ENCODE measurements at regions not wholly inside any gene's neighbourhood (a gene's known extent, or its start where the extent isn't known, plus 50 kb on each side); places are given as distances from the start of the nearest gene placed in this dataset.
"Not testable (repeated sequence)": the region's sequence is repeated elsewhere in the genome, so short reads cannot be mapped to it uniquely, and the experiment has no call there.

- no peaks in the 10 kb centered on the region for H3K36me3 ChIP-seq (ENCODE audit: control insufficient read depth, insufficient read depth, low read length)
- Mint-ChIP-seq H3K9me3 (no peaks in the 10 kb centered on the region), H3K27ac (no peak overlapping the region), H3K27me3 (ENCODE audit: insufficient read depth) (no peaks in the 10 kb centered on the region), H3K4me1 (no peaks in the 10 kb centered on the region), H3K36me3 (ENCODE audit: low read depth) (peaks cover 2% of the 10 kb centered on the region), H3K4me3 (no peak overlapping the region)
- no peak for TF ChIP-seq CTCF (conservative IDR thresholded peaks at IDR 0.05)
- no peaks in the 10 kb centered on the region for H3K27me3 ChIP-seq (ENCODE audit: control insufficient read depth, insufficient read depth, low read length, poor library complexity, severe bottlenecking)
- no peak overlapping the region for H3K9ac ChIP-seq (ENCODE audit: extremely low read depth, low read length, poor library complexity, severe bottlenecking)
- no peak overlapping the region for H3K27ac ChIP-seq (ENCODE audit: low read depth, low read length)
- DNase-seq, result no peak
- no peak overlapping the region for H3K4me3 ChIP-seq (ENCODE audit: low read length)
- no peaks in the 10 kb centered on the region for H3K4me1 ChIP-seq (ENCODE audit: control insufficient read depth, insufficient read depth, low read length)
- H3K9me3 ChIP-seq (ENCODE audit: control insufficient read depth, low read length), result no peaks in the 10 kb centered on the region
- WGBS, 2 experiments (ENCODE audit: insufficient coverage in 1 of 2, insufficient read length in 1 of 2), result 85 to 86% methylated on average over 15 to 16 of the region's 16 CpGs
Observed at GRCh38 chr2:241966647-241967466, 97.3 kb downstream of the RTP5 start.

- DNase-seq, result no peak
- H3K9me3 ChIP-seq (ENCODE audit: control insufficient read depth, low read length), result no peaks in the 10 kb centered on the region
- H3K27ac ChIP-seq (ENCODE audit: low read depth, low read length), result no peak overlapping the region
- Mint-ChIP-seq H3K27me3 (ENCODE audit: insufficient read depth) (no peaks in the 10 kb centered on the region), H3K4me3 (no peak overlapping the region), H3K36me3 (ENCODE audit: low read depth) (peaks cover 6% of the 10 kb centered on the region), H3K27ac (no peak overlapping the region), H3K9me3 (no peaks in the 10 kb centered on the region), H3K4me1 (no peaks in the 10 kb centered on the region)
- no peaks in the 10 kb centered on the region for H3K36me3 ChIP-seq (ENCODE audit: control insufficient read depth, insufficient read depth, low read length)
- H3K9ac ChIP-seq (ENCODE audit: extremely low read depth, low read length, poor library complexity, severe bottlenecking), result no peak overlapping the region
- H3K4me1 ChIP-seq (ENCODE audit: control insufficient read depth, insufficient read depth, low read length), result no peaks in the 10 kb centered on the region
- no peaks in the 10 kb centered on the region for H3K27me3 ChIP-seq (ENCODE audit: control insufficient read depth, insufficient read depth, low read length, poor library complexity, severe bottlenecking)
- no peak overlapping the region for H3K4me3 ChIP-seq (ENCODE audit: low read length)
- no peak for TF ChIP-seq CTCF (conservative IDR thresholded peaks at IDR 0.05)
- WGBS, 2 experiments (ENCODE audit: insufficient coverage in 1 of 2, insufficient read length in 1 of 2), result 92 to 94% methylated on average over 11 to 17 of the region's 17 CpGs
Observed at GRCh38 chr2:241967467-241968144, 98.1 kb downstream of the RTP5 start.

DNA sequence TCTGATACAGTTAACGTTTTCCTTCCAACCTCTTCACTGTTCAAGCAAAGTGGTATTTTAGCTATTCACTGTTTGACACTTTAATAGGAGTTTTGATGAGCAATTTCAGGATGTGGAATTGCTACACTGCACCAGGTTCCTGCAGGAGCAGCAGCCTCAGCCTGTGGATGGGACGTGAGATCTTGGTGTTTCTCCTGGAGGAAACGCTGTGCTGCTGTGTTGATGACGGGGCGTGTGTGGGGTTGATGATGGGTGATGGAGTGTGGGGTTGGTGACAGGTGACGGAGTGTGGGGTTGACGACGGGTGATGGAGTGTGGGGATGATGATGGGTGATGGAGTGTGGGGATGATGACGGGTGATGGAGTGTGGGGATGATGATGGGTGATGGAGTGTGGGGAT, 98.9 kb downstream of the RTP5 start:
- H3K4me1 ChIP-seq (ENCODE audit: control insufficient read depth, insufficient read depth, low read length), result no peaks in the 10 kb centered on the region
- DNase-seq, result no peak
- H3K27ac Mint-ChIP-seq, result no peak overlapping the region
- H3K36me3 ChIP-seq (ENCODE audit: control insufficient read depth, insufficient read depth, low read length), result no peaks in the 10 kb centered on the region
- H3K27ac ChIP-seq (ENCODE audit: low read depth, low read length), result no peak overlapping the region
- no peak overlapping the region for H3K4me3 ChIP-seq (ENCODE audit: low read length)
- no peaks in the 10 kb centered on the region for H3K9me3 ChIP-seq (ENCODE audit: control insufficient read depth, low read length)
- H3K4me3 Mint-ChIP-seq, result no peak overlapping the region
- no peaks in the 10 kb centered on the region for H3K27me3 ChIP-seq (ENCODE audit: control insufficient read depth, insufficient read depth, low read length, poor library complexity, severe bottlenecking)
- H3K4me1 Mint-ChIP-seq, result no peaks in the 10 kb centered on the region
- no peak overlapping the region for H3K9ac ChIP-seq (ENCODE audit: extremely low read depth, low read length, poor library complexity, severe bottlenecking)
- no peaks in the 10 kb centered on the region for H3K9me3 Mint-ChIP-seq
- peaks cover 14% of the 10 kb centered on the region for H3K36me3 Mint-ChIP-seq (ENCODE audit: low read depth)
- no peak for TF ChIP-seq CTCF (conservative IDR thresholded peaks at IDR 0.05)
- no peaks in the 10 kb centered on the region for H3K27me3 Mint-ChIP-seq (ENCODE audit: insufficient read depth)
- WGBS, 2 experiments (ENCODE audit: insufficient coverage in 1 of 2, insufficient read length in 1 of 2), result 92 to 100% methylated on average over 1 to 8 of the region's 9 CpGs

DNA sequence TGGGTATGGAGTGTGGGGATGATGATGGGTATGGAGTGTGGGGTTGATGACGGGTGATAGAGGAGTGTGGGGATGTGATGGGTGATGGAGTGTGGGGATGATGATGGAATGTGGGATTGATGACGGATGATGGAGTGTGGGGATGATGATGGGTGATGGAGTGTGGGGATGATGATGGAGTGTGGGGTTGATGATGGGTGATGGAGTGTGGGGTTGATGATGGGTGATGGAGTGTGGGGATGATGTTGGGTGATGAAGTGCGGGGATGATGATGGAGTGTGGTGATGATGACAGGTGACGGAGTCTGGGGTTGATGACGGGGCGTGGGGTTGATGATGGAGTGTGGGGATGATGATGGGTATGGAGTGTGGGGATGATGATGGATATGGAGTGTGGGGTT, 99.7 kb downstream of the RTP5 start:
- H3K4me1 ChIP-seq (ENCODE audit: control insufficient read depth, insufficient read depth, low read length); H3K36me3 ChIP-seq (ENCODE audit: control insufficient read depth, insufficient read depth, low read length); DNase-seq; H3K4me3 ChIP-seq (ENCODE audit: low read length); H3K4me1 Mint-ChIP-seq; H3K27me3 Mint-ChIP-seq (ENCODE audit: insufficient read depth); H3K9me3 Mint-ChIP-seq; H3K9me3 ChIP-seq (ENCODE audit: control insufficient read depth, low read length); H3K27ac Mint-ChIP-seq; H3K27me3 ChIP-seq (ENCODE audit: control insufficient read depth, insufficient read depth, low read length, poor library complexity, severe bottlenecking); H3K27ac ChIP-seq (ENCODE audit: low read depth, low read length); H3K4me3 Mint-ChIP-seq; H3K9ac ChIP-seq (ENCODE audit: extremely low read depth, low read length, poor library complexity, severe bottlenecking): not testable (repeated sequence)
- H3K36me3 Mint-ChIP-seq (ENCODE audit: low read depth), result peaks cover 16% of the 10 kb centered on the region
- WGBS, 2 experiments (ENCODE audit: insufficient coverage in 1 of 2, insufficient read length in 1 of 2), result 91 to 96% methylated on average over 6 of the region's 6 CpGs

Data from endodermal cell (in vitro differentiated cells).